OCI-LY3 (cell line): ENCODE measurements at regions not wholly inside any gene's neighbourhood (a gene's known extent, or its start where the extent isn't known, plus 50 kb on each side); places are given as distances from the start of the nearest gene placed in this dataset.

Experiments
- CTCF ChIP-seq: fragments of 200-600, 300-600 bp; sonication (generic); IDR thresholded peaks from 2 replicates; pipeline ENCODE4 v1.5.1; 2014; ENCODE audit warnings: antibody characterized with exemption, low read length, low read depth
- EZH2phosphoT487 ChIP-seq: fragments of 200-600 bp; shearing (Covaris generic); IDR thresholded peaks from 2 replicates; pipeline ENCODE4 v1.6.1; 2018; ENCODE audit warnings: antibody characterized with exemption, mixed run types, low read depth

- TF ChIP-seq CTCF (no peak), EZH2phosphoT487 (no peak)
Measured at GRCh38 chr2:6054161-6054671, 362.0 kb downstream of the SOX11 start.
